GM20431 (cell line): ENCODE measurements at regions not wholly inside any gene's neighbourhood (a gene's known extent, or its start where the extent isn't known, plus 50 kb on each side); places are given as distances from the start of the nearest gene placed in this dataset.

Source experiments
- in situ Hi-C: fragments of 300-500 bp; cut with MseI, MboI; formaldehyde crosslinking; loops from one replicate; pipeline ENCODE4 v1.15.0; 2020; ENCODE audit warnings: low sequenced_read_pairs; ENCODE audit not compliant: unreplicated experiment

- in situ Hi-C loops, result loop anchor here (25.0 kb wide), 2 partner anchors 261 to 836 kb away; no protein-coding TSS in a partner anchor
These were observed 768.2 kb upstream of the ACVR2A start for GRCh38 chr2:147076634-147077033.

- in situ Hi-C loops, result no loop called here
These were observed 776.8 kb upstream of the ACVR2A start for GRCh38 chr2:147068071-147068470.

GRCh38 chr2:147067136-147067535 is 777.7 kb upstream of the ACVR2A start:
- in situ Hi-C loops, result no loop called here

GRCh38 chr2:147062073-147062472 is 782.8 kb upstream of the ACVR2A start:
- in situ Hi-C loops, result no loop called here

GRCh38 chr2:147061269-147061668 is 783.6 kb upstream of the ACVR2A start:
- in situ Hi-C loops, result no loop called here

GRCh38 chr2:147057892-147058490 is 786.8 kb upstream of the ACVR2A start:
- in situ Hi-C loops, result no loop called here

- in situ Hi-C loops, result no loop called here
These were observed 793.0 kb upstream of the ACVR2A start for GRCh38 chr2:147051814-147052213.

GRCh38 chr2:147051248-147051647 is 793.6 kb upstream of the ACVR2A start:
- in situ Hi-C loops, result no loop called here

GRCh38 chr2:147049957-147050356 is 794.9 kb upstream of the ACVR2A start:
- in situ Hi-C loops, result no loop called here

- in situ Hi-C loops, result no loop called here
These were observed 798.4 kb upstream of the ACVR2A start for GRCh38 chr2:147046473-147046872.

GRCh38 chr2:147045113-147045512 is 799.7 kb upstream of the ACVR2A start:
- in situ Hi-C loops, result no loop called here

GRCh38 chr2:147041121-147041494 is 803.7 kb upstream of the ACVR2A start:
- in situ Hi-C loops, result no loop called here

- in situ Hi-C loops, result no loop called here
These were observed 804.3 kb upstream of the ACVR2A start for GRCh38 chr2:147040298-147041120.

- in situ Hi-C loops, result no loop called here
These were observed 807.8 kb upstream of the ACVR2A start for GRCh38 chr2:147037048-147037447.

GRCh38 chr2:147033044-147033443 is 811.8 kb upstream of the ACVR2A start:
- in situ Hi-C loops, result no loop called here

- in situ Hi-C loops, result no loop called here
These were observed 812.9 kb upstream of the ACVR2A start for GRCh38 chr2:147031897-147032296.

GRCh38 chr2:147030966-147031720 is 813.7 kb upstream of the ACVR2A start:
- in situ Hi-C loops, result no loop called here

GRCh38 chr2:147027436-147027835 is 817.4 kb upstream of the ACVR2A start:
- in situ Hi-C loops, result no loop called here

- in situ Hi-C loops, result no loop called here
These were observed 818.0 kb upstream of the ACVR2A start for GRCh38 chr2:147026664-147027295.
